ENCODE measurements at regions not wholly inside any gene's neighbourhood (a gene's known extent, or its start where the extent isn't known, plus 50 kb on each side); places are given as distances from the start of the nearest gene placed in this dataset.

GRCh38 chr11:76284161-76284560 is 77.9 kb upstream of the WNT11 start:
- TF ChIP-seq CTCF (IDR thresholded peaks at IDR 0.05) (no peak), POLR2AphosphoS5 (IDR thresholded peaks at IDR 0.05) (no peak), POLR2A (IDR thresholded peaks at IDR 0.05; ENCODE audit: low read depth) (no peak)
